ENCODE measurements at regions not wholly inside any gene's neighbourhood (a gene's known extent, or its start where the extent isn't known, plus 50 kb on each side); places are given as distances from the start of the nearest gene placed in this dataset.

DNA sequence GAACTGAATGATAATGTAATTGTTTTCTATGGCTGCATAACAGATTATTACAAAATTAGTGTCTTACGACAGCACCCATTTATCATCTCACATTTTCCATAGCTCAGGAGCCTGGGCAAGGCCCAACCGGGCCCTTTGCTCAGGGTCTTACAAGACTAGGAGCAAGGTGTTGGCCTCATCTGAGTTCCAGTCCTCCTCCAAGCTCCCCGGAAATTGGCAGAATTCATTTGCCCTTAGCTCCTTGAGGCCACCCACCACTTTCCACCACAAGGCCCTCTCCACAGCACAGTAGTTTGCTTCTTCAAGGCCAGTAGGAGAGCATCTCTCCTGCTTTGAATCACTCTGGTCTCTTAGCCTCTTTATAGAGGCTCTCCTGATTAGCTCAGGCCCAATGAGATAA lies 89.2 kb upstream of the SALL3 start:
- Histone ChIP-seq H3K27me3 (ENCODE audit: control insufficient read depth in 1 of 2, insufficient read depth in 2 of 2, low read length in 2 of 2) (no peaks in the 10 kb centered on the region), H3K4me1 (ENCODE audit: control insufficient read depth in 1 of 2, insufficient read depth in 2 of 2, low read length in 2 of 2) (no peaks in the 10 kb centered on the region), H3K9me3 (ENCODE audit: control insufficient read depth in 1 of 2, low read length in 2 of 2) (peaks cover 10 to 12% of the 10 kb centered on the region in 2 donors), H3K27ac (ENCODE audit: low read depth, low read length) (no peak overlapping the region), H3K36me3 (ENCODE audit: control insufficient read depth in 1 of 2, insufficient read depth in 2 of 2, low read length in 2 of 2) (no peaks in the 10 kb centered on the region), H3K9ac (ENCODE audit: low read depth in 1 of 2, low read length in 2 of 2) (no peak overlapping the region), H3K4me3 (ENCODE audit: low read depth in 1 of 2, low read length in 2 of 2) (no peak overlapping the region)

DNA sequence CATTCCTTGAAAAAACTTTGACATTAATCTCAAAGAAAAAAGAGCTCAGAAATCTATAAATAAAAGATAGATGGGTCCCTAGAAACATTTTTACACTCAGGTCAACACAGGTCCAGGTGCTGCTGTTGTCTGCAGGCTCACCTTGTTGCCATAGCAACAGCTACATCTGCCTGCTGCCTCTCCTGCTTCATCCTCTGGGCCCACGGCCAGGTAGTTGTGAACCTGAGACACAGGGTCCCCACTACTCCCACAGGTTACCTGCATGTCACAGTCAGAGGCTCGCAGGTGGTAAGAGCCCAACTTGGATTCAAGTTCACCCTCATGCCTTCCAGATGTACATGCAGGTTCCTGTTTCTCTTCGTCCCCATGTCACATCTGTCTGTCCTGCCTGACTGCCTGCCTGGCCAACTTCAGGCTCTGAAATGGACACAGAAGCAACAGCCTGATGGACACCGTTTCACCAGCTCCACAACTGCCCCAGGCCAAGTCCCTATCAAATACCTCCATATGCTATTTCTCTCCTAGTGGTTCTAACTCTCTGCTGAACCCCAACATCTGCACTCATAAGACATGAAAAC lies 88.3 kb upstream of the SALL3 start:
- no peaks in the 10 kb centered on the region for H3K27me3 ChIP-seq (ENCODE audit: control insufficient read depth in 1 of 2, insufficient read depth in 2 of 2, low read length in 2 of 2)
- H3K36me3 ChIP-seq (ENCODE audit: control insufficient read depth in 1 of 2, insufficient read depth in 2 of 2, low read length in 2 of 2): no peaks in the 10 kb centered on the region
- H3K9me3 ChIP-seq (ENCODE audit: control insufficient read depth in 1 of 2, low read length in 2 of 2): peaks cover 10 to 12% of the 10 kb centered on the region in 2 donors
- H3K4me3 ChIP-seq (ENCODE audit: low read depth in 1 of 2, low read length in 2 of 2): no peak overlapping the region
- no peak overlapping the region for H3K27ac ChIP-seq (ENCODE audit: low read depth, low read length)
- H3K4me1 ChIP-seq (ENCODE audit: control insufficient read depth in 1 of 2, insufficient read depth in 2 of 2, low read length in 2 of 2): no peaks in the 10 kb centered on the region
- no peak overlapping the region for H3K9ac ChIP-seq (ENCODE audit: low read depth in 1 of 2, low read length in 2 of 2)

DNA sequence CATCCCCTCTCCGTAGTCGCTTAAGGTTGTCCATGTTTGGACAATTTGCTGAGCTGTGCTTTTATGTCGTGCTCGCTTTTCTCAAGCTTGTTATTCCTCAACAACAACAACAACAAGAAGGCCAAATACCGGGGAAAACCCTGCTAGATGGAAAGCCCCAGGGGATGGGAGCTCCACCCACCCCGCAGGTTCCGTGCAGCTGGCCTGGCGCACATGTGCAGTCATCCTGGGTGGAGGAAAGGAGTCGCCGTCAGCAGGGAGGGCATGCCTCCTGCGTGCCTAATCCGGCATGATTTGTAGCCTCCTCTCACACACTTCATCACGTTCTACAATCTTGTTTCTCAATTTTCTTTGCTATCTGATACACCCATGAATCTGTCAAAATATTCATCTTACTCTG lies 87.4 kb upstream of the SALL3 start:
- Histone ChIP-seq H3K9me3 (ENCODE audit: control insufficient read depth in 1 of 2, low read length in 2 of 2) (peaks cover 10 to 12% of the 10 kb centered on the region in 2 donors), H3K4me3 (ENCODE audit: low read depth in 1 of 2, low read length in 2 of 2) (no peak overlapping the region), H3K27me3 (ENCODE audit: control insufficient read depth in 1 of 2, insufficient read depth in 2 of 2, low read length in 2 of 2) (no peaks in the 10 kb centered on the region)

DNA sequence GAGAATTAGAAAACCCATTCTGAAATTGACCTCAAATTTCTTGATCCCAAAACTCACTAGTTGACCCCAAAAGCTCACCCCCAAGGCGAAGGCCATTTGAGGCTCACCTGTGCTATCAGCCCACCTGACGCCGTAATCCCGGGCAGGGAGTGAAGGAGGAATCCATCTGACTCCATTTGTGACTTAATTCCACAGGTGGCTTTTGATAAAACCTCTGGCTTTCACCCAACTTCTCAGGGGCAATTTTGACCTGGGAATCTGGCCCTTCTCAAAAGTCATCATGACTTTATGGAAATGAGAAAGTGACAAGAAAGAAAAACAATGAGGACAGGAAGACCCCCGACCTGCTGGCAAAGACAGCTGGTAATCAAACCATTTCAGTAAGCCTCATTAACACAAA lies 86.9 kb upstream of the SALL3 start:
- no peaks in the 10 kb centered on the region for H3K27me3 ChIP-seq (ENCODE audit: control insufficient read depth in 1 of 2, insufficient read depth in 2 of 2, low read length in 2 of 2)
- no peak overlapping the region for H3K4me3 ChIP-seq (ENCODE audit: low read depth in 1 of 2, low read length in 2 of 2)
- H3K27ac ChIP-seq (ENCODE audit: low read depth, low read length): no peak overlapping the region
- peaks cover 10 to 12% of the 10 kb centered on the region in 2 donors for H3K9me3 ChIP-seq (ENCODE audit: control insufficient read depth in 1 of 2, low read length in 2 of 2)
- no peak overlapping the region for H3K9ac ChIP-seq (ENCODE audit: low read depth in 1 of 2, low read length in 2 of 2)
- H3K4me1 ChIP-seq (ENCODE audit: control insufficient read depth in 1 of 2, insufficient read depth in 2 of 2, low read length in 2 of 2): no peaks in the 10 kb centered on the region
- H3K36me3 ChIP-seq (ENCODE audit: control insufficient read depth in 1 of 2, insufficient read depth in 2 of 2, low read length in 2 of 2): no peaks in the 10 kb centered on the region

More for the DNA sequence above, 87.4 kb upstream of the SALL3 start:
- no peak overlapping the region for H3K27ac ChIP-seq (ENCODE audit: low read depth, low read length)
- no peak overlapping the region for H3K9ac ChIP-seq (ENCODE audit: low read depth in 1 of 2, low read length in 2 of 2)
- no peaks in the 10 kb centered on the region for H3K36me3 ChIP-seq (ENCODE audit: control insufficient read depth in 1 of 2, insufficient read depth in 2 of 2, low read length in 2 of 2)
- no peaks in the 10 kb centered on the region for H3K4me1 ChIP-seq (ENCODE audit: control insufficient read depth in 1 of 2, insufficient read depth in 2 of 2, low read length in 2 of 2)

DNA sequence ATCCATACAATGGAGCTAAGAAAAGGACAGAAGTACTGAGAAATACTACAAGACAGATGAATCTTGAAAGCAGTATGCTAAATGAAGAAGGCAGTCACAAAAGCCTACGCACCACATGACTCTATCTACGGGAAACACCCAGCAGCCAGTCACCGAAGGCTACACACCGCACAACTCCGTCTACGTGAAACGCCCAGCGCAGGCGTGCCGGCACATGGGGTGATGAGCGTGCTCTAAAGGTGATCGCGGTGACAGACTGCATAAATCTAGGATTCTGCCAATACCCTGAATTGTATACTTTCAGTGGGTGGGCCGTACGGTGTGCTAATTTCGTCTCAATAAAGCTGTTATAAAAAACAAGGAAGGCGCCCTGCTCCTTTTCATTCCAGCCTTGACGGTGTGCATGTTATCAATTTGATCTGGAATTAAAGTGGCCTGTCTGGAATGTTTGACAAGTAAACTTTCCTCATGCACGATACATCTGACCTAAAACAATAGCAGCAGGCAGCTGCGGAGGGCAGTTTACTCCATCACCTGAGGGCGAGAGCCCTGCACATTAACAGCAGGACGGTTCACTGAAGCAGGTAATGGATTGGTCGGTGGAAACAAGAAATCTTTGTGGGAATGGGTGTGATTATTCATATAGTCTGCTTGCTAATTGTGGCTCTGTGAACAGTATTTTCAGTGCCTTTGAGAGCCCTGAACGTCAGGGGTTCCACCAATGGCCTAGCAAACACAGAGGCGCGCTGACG lies 86.2 kb upstream of the SALL3 start:
- no peaks in the 10 kb centered on the region for H3K4me1 ChIP-seq (ENCODE audit: control insufficient read depth in 1 of 2, insufficient read depth in 2 of 2, low read length in 2 of 2)
- no peaks in the 10 kb centered on the region for H3K36me3 ChIP-seq (ENCODE audit: control insufficient read depth in 1 of 2, insufficient read depth in 2 of 2, low read length in 2 of 2)
- peaks cover 10 to 12% of the 10 kb centered on the region in 2 donors for H3K9me3 ChIP-seq (ENCODE audit: control insufficient read depth in 1 of 2, low read length in 2 of 2)
- H3K27ac ChIP-seq (ENCODE audit: low read depth, low read length): no peak overlapping the region
- H3K9ac ChIP-seq (ENCODE audit: low read depth in 1 of 2, low read length in 2 of 2): no peak overlapping the region
- H3K4me3 ChIP-seq (ENCODE audit: low read depth in 1 of 2, low read length in 2 of 2): no peak overlapping the region
- no peaks in the 10 kb centered on the region for H3K27me3 ChIP-seq (ENCODE audit: control insufficient read depth in 1 of 2, insufficient read depth in 2 of 2, low read length in 2 of 2)

DNA sequence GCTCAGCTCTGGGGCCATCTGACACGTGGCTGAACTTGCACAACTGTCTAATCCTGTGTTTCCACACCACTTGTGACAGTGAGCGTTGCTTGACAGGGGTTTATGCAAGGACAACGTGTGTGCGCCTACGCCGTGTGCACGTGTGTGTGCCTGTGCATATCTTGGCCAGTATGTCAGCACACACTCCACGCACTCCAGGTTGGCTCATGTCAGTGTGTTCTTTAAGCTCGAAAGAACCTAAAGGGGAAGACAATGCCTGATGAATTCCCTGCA lies 85.6 kb upstream of the SALL3 start:
- Histone ChIP-seq H3K9me3 (ENCODE audit: control insufficient read depth in 1 of 2, low read length in 2 of 2) (peaks cover 8 to 9% of the 10 kb centered on the region in 2 donors), H3K27ac (ENCODE audit: low read depth, low read length) (no peak overlapping the region), H3K4me3 (ENCODE audit: low read depth in 1 of 2, low read length in 2 of 2) (no peak overlapping the region), H3K4me1 (ENCODE audit: control insufficient read depth in 1 of 2, insufficient read depth in 2 of 2, low read length in 2 of 2) (no peaks in the 10 kb centered on the region), H3K9ac (ENCODE audit: low read depth in 1 of 2, low read length in 2 of 2) (no peak overlapping the region), H3K27me3 (ENCODE audit: control insufficient read depth in 1 of 2, insufficient read depth in 2 of 2, low read length in 2 of 2) (no peaks in the 10 kb centered on the region), H3K36me3 (ENCODE audit: control insufficient read depth in 1 of 2, insufficient read depth in 2 of 2, low read length in 2 of 2) (no peaks in the 10 kb centered on the region)

DNA sequence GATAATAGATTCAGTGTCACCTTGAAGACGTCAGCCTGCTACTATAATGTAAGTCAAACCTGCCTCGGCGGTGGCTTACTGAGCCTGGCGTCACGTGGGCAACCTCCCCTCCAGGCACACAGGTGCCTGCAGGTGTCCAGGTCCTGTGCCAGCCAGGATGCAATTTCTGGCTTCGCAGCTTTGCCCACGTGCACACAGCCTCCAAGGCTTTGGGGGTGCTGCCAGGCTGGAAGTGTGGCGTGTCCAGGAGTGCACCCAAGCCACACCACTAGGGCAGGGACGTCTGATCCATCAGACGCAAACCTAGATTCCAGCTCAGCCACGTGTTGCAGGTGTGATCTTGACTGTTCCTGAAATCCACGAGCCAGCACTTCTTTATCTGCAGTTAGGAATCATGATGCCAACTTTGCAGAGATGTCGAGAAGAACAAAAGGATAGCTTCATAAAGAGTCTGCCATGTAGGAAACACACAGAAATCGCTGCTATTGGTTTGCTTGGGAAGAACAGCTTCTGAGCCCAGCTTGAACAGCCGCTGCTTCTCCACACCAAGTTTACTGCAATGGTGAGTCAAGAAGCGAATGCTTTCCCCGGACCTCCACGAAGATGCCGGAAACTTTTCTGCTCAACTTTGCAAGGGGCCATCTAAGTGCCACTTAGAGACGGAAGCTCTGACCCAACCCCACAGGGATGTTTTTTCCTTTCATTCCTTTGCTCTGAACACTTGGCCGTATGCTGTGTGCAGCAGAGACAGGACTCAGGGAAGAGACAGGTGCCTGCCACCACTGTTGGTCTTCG lies 84.2 kb upstream of the SALL3 start:
- no peaks in the 10 kb centered on the region for H3K27me3 ChIP-seq (ENCODE audit: control insufficient read depth in 1 of 2, insufficient read depth in 2 of 2, low read length in 2 of 2)
- H3K9ac ChIP-seq (ENCODE audit: low read depth in 1 of 2, low read length in 2 of 2): no peak overlapping the region
- H3K9me3 ChIP-seq (ENCODE audit: control insufficient read depth in 1 of 2, low read length in 2 of 2): peaks cover 0 to 3% of the 10 kb centered on the region in 2 donors
- no peaks in the 10 kb centered on the region for H3K36me3 ChIP-seq (ENCODE audit: control insufficient read depth in 1 of 2, insufficient read depth in 2 of 2, low read length in 2 of 2)
- H3K4me1 ChIP-seq (ENCODE audit: control insufficient read depth in 1 of 2, insufficient read depth in 2 of 2, low read length in 2 of 2): no peaks in the 10 kb centered on the region
- no peak overlapping the region for H3K27ac ChIP-seq (ENCODE audit: low read depth, low read length)
- no peak overlapping the region for H3K4me3 ChIP-seq (ENCODE audit: low read depth in 1 of 2, low read length in 2 of 2)

DNA sequence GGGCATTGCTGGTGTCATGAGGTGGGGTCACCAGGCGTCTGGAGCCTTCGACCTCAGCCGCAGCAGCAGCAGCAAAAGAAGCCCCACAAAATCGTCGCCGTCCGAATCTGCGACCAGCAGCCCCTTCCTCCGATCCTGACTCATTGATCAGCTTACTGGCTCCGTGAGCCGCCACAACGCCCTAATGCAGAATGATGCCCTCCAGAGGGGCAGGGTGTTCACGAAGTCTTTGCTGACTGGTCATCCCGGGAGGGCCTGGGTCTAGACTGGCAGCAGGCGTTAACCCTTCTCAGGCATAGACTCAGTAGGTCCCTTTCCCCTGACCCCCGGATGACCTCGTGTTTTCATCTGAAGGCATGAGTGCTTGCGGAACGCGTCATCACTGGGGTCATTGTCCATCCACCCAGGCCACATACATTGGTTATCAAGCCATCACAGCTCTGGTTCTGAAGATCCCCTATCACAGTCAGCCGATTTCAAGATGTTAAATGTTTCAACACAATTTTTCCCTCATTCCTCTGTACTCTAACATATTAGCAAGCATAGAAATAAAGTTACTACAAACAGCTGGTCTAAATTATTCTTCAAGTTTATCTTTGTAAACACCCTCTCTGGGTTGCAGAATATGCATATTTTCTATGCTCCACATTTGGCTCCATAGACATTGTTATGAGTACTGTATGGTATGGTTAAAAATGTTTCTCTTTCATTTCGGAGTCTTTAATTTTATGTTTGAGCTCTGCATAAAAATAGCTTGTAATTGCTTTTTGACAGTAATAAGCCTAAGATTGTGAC lies 83.3 kb upstream of the SALL3 start:
- no peak overlapping the region for H3K27ac ChIP-seq (ENCODE audit: low read depth, low read length)
- H3K9me3 ChIP-seq (ENCODE audit: control insufficient read depth in 1 of 2, low read length in 2 of 2): no peaks in the 10 kb centered on the region
- H3K4me1 ChIP-seq (ENCODE audit: control insufficient read depth in 1 of 2, insufficient read depth in 2 of 2, low read length in 2 of 2): no peaks in the 10 kb centered on the region
- H3K9ac ChIP-seq (ENCODE audit: low read depth in 1 of 2, low read length in 2 of 2): no peak overlapping the region
- H3K4me3 ChIP-seq (ENCODE audit: low read depth in 1 of 2, low read length in 2 of 2): no peak overlapping the region
- no peaks in the 10 kb centered on the region for H3K36me3 ChIP-seq (ENCODE audit: control insufficient read depth in 1 of 2, insufficient read depth in 2 of 2, low read length in 2 of 2)
- no peaks in the 10 kb centered on the region for H3K27me3 ChIP-seq (ENCODE audit: control insufficient read depth in 1 of 2, insufficient read depth in 2 of 2, low read length in 2 of 2)

DNA sequence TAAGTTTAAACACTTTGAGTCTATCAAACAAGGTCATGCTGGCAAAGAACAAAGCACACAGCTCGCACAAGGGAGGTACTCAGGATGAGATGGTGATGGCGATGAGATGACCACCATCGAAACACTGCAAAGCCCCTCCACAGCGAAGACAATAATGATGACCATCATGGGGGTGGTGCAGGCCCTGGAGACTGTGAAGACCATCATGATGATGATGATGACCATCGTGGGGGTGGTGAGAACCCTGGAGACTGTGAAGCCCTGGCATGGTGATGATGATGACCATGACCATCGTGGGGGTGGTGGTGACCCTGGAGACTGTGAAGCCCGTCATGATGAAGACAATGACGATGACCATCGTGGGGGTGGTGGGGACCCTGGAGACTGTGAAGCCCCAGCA lies 81.6 kb upstream of the SALL3 start:
- no peaks in the 10 kb centered on the region for H3K27me3 ChIP-seq (ENCODE audit: control insufficient read depth in 1 of 2, insufficient read depth in 2 of 2, low read length in 2 of 2)
- no peaks in the 10 kb centered on the region for H3K4me1 ChIP-seq (ENCODE audit: control insufficient read depth in 1 of 2, insufficient read depth in 2 of 2, low read length in 2 of 2)
- H3K9ac ChIP-seq (ENCODE audit: low read depth in 1 of 2, low read length in 2 of 2): no peak overlapping the region
- no peak overlapping the region for H3K4me3 ChIP-seq (ENCODE audit: low read depth in 1 of 2, low read length in 2 of 2)
- H3K27ac ChIP-seq (ENCODE audit: low read depth, low read length): no peak overlapping the region
- H3K9me3 ChIP-seq (ENCODE audit: control insufficient read depth in 1 of 2, low read length in 2 of 2): no peaks in the 10 kb centered on the region
- H3K36me3 ChIP-seq (ENCODE audit: control insufficient read depth in 1 of 2, insufficient read depth in 2 of 2, low read length in 2 of 2): no peaks in the 10 kb centered on the region

DNA sequence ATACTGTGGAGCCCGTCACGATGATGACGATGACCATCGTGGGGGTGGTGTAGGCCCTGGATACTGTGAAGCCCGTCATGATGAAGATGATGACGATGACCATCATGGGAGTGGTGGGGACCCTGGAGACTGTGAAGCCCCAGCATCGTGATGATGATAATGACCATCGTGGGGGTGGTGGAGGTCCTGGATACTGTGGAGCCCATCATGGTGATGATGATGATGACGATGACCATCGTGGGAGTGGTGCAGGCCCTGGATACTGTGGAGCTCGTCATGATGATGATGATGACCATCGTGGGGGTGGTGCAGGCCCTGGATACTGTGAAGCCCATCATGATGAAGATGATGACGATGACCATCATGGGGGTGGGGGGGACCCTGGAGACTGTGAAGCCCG lies 81.0 kb upstream of the SALL3 start:
- Histone ChIP-seq H3K27me3 (ENCODE audit: control insufficient read depth in 1 of 2, insufficient read depth in 2 of 2, low read length in 2 of 2) (no peaks in the 10 kb centered on the region), H3K36me3 (ENCODE audit: control insufficient read depth in 1 of 2, insufficient read depth in 2 of 2, low read length in 2 of 2) (no peaks in the 10 kb centered on the region), H3K4me3 (ENCODE audit: low read depth in 1 of 2, low read length in 2 of 2) (no peak overlapping the region), H3K9me3 (ENCODE audit: control insufficient read depth in 1 of 2, low read length in 2 of 2) (no peaks in the 10 kb centered on the region), H3K4me1 (ENCODE audit: control insufficient read depth in 1 of 2, insufficient read depth in 2 of 2, low read length in 2 of 2) (no peaks in the 10 kb centered on the region), H3K9ac (ENCODE audit: low read depth in 1 of 2, low read length in 2 of 2) (no peak overlapping the region), H3K27ac (ENCODE audit: low read depth, low read length) (no peak overlapping the region)

All from duodenal mucosa (tissue), 2 donors.